Kidney capillary endothelial cell (primary cell): ENCODE measurements at regions not wholly inside any gene's neighbourhood (a gene's known extent, or its start where the extent isn't known, plus 50 kb on each side); places are given as distances from the start of the nearest gene placed in this dataset.

Experiments used
- DNase-seq: peaks from one replicate; pipeline ENCODE4 v3.0.0-alpha.2; 2018; ENCODE audit warnings: low spot score

DNA sequence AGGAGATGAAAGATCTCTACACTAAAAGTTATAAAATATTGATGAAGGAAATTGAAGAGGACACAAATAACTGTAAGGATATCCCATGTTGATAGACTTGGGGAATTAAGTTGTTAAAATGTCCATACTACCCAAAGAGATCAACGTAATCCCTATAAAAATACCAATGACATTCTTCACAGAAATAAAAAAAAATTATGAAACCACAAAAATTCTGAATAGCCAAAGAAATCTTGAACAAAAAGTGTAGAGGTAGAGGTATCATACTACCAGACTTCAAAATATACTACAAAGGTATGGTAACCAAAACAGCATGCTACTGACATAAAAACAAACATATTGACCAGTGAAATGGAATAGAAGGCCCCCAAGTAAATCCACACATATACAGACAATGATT lies 71.5 kb upstream of the ELL2 start:
- DNase-seq: no peak

DNA sequence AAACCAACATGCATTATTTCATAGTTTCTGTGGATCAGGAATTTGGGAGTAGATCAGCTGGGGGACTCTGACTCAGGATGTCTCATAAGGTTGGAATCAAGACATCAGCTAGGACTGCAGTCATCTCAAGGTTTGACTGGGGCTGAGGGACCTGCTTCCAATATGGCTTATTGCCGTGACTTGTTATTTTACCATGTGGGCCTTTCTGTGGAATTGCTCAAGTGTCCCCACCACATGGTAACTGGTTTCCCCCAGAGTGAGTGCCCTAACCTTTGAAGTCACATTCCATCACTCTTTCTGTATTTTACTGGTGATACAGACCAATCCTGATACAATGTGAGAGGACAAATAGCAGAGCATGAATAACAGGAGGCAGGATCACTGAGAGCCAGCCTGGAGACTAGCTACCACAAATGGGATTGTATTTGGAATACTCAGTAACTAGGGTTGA lies 70.2 kb upstream of the ELL2 start:
- DNase-seq: no peak

DNA sequence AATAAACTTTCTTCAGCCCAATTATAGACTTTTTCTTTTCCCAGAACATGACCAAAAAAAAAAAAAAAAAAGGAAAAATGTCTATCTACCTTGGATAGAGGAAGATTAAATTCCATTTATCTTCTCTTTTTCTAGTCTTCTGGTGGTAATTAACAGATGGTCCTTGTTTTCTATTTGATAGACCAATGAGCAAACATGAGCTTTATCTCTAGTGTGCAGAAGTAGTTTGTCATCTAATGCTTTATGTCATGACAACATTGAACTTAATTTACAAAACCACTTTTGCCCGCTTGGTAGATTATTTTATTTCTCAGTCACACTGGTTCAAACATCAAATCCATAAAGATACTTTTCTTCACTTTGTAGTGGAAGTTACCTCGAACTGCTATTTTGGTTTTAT lies 69.5 kb upstream of the ELL2 start:
- DNase-seq: no peak

DNA sequence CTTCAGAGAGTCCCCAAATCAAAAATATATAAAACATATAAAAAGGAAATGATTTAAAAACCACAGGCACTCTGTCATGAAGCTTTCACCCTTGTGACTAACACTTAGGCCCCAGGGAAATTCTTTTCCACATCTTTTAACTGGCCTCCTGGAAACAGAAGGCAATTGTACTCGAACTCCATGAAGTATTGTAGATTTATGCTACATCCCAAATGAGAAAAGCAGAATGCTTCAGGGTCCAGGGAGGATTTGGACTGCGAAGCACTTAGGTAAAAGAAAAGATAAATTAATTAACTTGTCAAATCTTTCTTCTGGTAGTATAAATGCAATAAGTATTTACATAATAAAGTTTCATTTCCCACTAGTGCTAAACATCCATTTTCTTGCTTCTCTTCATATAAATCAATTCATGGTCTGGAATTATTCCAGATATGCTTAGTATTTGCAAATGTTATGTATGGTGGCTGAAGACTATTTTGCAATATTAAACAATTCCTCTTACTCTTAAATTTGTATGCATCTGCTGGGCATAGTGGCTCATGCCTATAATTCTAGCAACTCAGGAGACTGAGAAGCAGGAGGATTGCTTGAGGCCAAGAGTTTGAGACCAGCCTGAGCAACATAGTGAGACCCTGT lies 64.9 kb upstream of the ELL2 start:
- DNase-seq: no peak

DNA sequence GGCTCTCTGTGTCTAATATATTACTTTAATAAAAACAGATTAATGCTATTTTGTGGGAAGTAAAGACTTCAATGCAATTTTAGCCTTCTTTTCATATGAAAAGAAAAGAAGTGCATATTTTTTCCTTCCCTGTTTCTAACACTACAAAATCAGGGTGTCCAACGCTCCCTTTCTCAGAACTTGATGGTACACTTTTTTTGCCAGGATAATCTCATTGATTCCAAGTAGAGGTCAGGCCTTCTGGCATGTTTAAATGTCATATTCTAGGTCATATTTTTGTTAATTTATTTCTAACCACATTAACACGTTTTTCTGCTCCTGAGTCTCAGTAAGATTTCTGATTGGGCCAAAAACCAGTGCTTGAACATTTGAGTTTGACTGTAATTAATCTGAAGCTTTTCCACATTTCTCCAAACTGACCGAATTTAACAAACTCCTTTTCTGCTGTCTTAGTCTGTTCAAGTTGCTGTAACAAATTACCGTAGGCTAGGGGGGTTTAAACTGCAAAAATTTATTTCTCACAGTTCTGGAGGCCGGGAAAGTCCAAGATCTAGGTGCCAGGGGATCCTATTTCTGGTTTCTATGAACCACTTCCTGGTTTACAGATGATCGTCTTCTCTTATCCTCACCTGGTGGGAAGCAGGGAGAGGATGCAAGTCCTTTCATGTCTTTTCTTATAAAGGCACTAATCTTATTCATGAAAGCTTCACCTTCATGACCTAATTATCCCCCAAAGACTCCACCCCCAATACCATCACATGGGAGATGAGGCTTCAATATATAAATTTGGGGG lies 63.2 kb upstream of the ELL2 start:
- DNase-seq: no peak

DNA sequence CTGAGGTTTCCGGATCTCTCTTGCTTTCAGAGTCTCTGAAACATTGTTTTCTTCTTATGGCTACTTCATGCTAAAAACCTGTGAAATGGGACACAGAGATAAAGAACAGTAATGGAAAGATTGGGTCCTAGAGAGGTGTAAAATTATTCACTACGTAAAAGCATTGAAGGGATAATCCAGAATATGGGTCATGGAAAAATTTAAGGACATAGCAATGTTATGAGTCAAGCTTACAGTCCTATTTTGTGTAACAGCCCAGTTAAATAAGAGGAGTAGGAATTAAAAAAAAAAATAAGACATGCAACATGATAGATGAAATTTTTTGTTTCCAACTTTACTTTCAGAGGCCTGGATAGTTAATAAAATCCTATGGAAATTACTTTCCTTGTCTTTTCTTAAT lies 61.9 kb upstream of the ELL2 start:
- no peak for DNase-seq

DNA sequence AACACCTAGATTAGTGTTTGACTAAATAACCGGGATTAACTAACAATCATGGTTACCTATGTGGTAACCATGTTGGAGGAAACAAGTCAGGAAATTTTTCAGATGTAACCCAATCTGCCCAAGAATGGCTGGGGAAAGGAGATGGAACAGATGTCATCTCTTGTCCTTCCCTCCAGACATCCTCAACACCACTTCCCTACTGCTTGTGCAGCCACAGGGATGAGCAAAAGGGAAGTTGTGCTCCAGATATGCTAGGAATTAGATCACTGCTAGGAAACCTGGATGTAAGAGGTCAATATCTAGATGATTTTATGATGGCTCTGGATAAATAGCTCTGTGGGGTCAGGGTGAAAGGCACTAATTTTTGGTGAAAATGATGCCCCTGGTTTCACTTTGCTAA lies 61.3 kb upstream of the ELL2 start:
- no peak for DNase-seq

DNA sequence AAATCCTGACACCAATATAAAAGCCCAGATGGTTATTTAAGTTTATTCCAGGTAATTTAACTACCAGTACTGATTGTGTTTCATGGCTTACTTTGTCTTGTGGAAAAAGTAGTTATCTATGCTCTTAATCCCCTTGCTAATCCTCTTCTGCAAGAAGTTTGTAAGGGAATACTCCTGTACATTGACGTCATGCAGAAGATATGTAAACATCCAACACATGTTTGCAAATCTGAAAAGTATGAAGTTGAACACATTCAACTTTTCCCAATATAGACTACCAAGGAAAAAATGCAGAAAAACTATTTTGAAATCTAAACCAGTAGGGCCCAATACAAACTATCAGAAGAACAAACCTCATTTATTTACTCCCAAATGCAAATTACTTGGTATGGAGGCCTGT lies 56.3 kb upstream of the ELL2 start:
- no peak for DNase-seq

DNA sequence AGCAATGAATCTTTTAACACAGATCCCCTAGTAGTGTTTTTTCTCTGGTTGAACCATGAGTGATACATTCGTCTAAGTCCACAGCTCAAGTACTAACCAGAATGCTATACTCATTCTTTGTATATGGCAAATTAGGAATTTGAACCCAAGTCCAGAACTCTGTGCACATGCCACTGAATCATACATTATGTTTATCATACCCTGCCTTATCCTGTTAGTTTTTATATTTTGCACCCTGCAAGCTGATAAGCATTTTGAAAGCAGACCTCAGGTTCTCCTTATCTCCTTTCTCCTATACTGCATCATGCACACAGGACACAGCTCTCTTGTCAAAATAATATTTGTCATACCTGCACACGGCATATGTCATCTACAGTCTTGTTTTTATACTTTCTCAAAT lies 54.6 kb upstream of the ELL2 start:
- DNase-seq: no peak

DNA sequence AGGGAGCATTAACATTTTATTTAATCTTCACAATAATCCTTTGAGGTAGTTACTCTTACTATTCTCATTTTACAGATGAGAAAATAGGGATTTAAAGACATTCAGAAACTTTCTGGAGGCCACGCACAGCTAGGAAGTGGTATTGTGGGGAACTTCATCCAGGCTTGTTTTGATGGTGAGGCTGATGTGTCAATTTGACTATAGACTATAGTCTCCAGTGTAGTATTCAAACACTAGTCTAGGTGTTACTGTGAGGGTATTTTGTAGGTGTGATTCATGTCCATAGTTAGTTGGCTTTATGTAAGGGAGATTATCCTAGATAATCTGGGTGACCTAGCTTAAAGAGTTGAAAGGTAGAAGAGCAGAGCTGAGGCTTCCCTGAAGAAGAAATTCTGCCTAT lies 54.1 kb upstream of the ELL2 start:
- DNase-seq: no peak

DNA sequence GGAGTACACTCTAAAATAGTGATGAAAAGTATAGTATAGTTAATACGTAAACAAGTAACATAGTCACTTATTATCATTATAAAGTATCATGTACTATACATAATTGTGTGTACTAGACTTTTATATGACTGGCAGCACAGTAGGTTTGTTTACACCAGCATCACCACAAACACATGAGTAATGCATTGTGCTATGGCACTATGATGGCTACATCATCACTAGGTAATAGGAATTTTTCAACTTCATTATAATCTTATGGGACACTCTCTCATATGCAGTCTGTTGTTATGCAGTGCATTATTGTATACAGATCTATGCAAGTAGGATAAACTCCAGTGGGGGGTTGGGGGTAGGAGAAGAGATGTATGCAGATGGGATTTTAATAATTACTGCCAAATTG lies 52.7 kb upstream of the ELL2 start:
- DNase-seq: no peak

DNA sequence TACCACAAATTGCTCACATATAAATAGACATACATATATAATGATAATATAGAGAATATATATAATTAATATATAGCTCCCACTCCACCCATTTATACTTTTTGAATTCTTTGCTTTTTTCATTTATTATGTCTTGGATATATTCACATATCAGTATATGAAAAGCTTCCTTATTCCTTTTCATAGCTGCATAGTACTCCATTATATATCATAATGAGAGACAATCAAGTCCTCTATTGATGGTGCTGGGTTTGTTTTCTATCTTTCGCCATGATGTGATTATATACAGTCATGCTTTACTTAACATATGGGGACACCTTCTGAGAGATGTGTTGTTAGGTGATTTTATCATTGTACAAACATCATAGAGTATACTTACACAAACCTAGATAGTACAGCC lies 51.6 kb upstream of the ELL2 start:
- no peak for DNase-seq

DNA sequence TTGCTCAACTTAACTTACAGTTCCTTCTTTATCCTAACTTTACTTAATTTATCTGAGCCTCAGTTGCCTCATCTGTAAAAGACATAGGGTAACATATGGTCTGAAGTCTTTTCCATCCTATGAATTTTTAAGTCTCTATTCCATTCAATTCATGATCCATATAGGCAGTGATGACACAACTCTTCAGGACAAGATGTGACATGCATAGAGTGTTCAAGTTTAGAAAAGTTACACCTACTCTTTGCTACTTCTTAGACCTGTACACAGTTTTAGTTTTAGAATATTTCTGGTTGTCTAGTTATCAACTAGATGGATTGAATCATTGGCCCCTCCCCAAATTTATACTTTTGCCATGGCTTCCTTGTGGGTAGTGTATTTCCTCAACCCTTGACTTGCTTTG lies 50.7 kb upstream of the ELL2 start:
- no peak for DNase-seq
